Thyroid gland (tissue), 4 donors: ENCODE measurements at regions not wholly inside any gene's neighbourhood (a gene's known extent, or its start where the extent isn't known, plus 50 kb on each side); places are given as distances from the start of the nearest gene placed in this dataset.

Experiments used
- POLR2A ChIP-seq, 2 donors: fragments of 450-650 bp; IDR thresholded peaks; one replicate each; pipeline ENCODE4 v1.6.1; 2017; ENCODE audit warnings: antibody characterized with exemption in 2 of 2, mild to moderate bottlenecking in 2 of 2, moderate library complexity in 1 of 2
- TF ChIP-seq, protein P1 (sequence below), 6 experiments: fragments of 200-600 bp in 3 of 6; fragments of 450-650 bp in 3 of 6; sonication (generic) in 3 of 6; IDR thresholded peaks; one replicate each; pipeline ENCODE4 v1.5.1; 2016 to 2019; ENCODE audit warnings: antibody characterized with exemption in 6 of 6, mild to moderate bottlenecking in 2 of 6, inconsistent platforms in 1 of 6, moderate library complexity in 1 of 6

DNA sequence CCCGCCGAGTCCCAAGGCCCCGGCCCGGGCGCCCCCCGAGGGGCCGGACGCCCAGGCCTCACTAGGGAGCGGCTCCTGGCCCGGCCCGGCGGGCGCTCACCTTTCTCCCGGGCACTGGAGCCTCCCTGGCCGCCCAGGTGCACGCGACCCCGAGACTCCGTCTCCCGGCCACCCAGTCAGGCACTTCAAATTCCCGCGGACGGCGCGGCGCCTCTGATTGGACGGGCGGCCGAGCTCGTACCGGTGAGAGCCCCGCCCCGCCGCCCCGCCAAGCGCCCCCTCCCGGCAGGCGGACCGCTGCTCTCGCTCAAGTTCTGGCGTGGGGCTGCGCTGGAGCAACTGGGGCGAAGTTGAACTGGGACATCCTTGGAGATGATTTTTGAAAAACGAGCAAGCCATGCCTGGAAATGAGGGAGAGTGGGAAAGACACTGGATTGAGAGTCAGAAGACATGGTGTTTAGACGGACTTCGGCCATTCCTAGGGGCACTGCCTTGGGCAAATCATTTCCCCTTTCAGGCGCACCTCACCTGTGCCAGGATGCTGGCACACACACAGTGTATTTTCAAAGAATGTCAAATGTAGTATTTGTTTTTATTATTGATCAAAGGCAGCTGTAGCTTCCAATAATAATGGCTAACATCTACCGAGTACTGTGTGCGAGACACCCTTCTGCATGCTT, 485.3 kb downstream of the UQCRFS1 start:
- TF ChIP-seq, protein P1, sequence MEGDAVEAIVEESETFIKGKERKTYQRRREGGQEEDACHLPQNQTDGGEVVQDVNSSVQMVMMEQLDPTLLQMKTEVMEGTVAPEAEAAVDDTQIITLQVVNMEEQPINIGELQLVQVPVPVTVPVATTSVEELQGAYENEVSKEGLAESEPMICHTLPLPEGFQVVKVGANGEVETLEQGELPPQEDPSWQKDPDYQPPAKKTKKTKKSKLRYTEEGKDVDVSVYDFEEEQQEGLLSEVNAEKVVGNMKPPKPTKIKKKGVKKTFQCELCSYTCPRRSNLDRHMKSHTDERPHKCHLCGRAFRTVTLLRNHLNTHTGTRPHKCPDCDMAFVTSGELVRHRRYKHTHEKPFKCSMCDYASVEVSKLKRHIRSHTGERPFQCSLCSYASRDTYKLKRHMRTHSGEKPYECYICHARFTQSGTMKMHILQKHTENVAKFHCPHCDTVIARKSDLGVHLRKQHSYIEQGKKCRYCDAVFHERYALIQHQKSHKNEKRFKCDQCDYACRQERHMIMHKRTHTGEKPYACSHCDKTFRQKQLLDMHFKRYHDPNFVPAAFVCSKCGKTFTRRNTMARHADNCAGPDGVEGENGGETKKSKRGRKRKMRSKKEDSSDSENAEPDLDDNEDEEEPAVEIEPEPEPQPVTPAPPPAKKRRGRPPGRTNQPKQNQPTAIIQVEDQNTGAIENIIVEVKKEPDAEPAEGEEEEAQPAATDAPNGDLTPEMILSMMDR (IDR thresholded peaks at IDR 0.05) = peak in 1 of 6 experiments; percentile 42
- no peak for TF ChIP-seq POLR2A (IDR thresholded peaks at IDR 0.05)
